Esophagus squamous epithelium (tissue), 5 donors: ENCODE measurements at regions not wholly inside any gene's neighbourhood (a gene's known extent, or its start where the extent isn't known, plus 50 kb on each side); places are given as distances from the start of the nearest gene placed in this dataset.

Experiments
- DNase-seq: peaks from one replicate; lab custom pipeline; 2025; lab: John Stamatoyannopoulos, UW
- H3K27ac ChIP-seq, 4 donors: fragments of 200-600 bp; sonication (generic); one replicate each; pipeline ENCODE4 v1.5.1; 2016 to 2019; ENCODE audit warnings: mild to moderate bottlenecking in 1 of 4
- H3K27me3 ChIP-seq, 4 donors: fragments of 200-600 bp; sonication (generic); 1 replicate in 3 of 4; 2 replicates in 1 of 4; pipeline versions ENCODE4 v1.5.1 to v1.6.0; 2017 to 2021; ENCODE audit warnings: antibody characterized with exemption in 1 of 4
- H3K36me3 ChIP-seq, 3 donors: fragments of 200-600 bp; sonication (generic); one replicate each; pipeline ENCODE4 v1.5.1; 2016 to 2019
- H3K4me1 ChIP-seq, 3 donors: fragments of 200-600 bp; sonication (generic); one replicate each; pipeline ENCODE4 v1.5.1; 2017 to 2019
- H3K4me3 ChIP-seq, 4 donors: fragments of 200-600 bp; sonication (generic); 1 replicate in 3 of 4; 2 replicates in 1 of 4; pipeline ENCODE4 v1.5.1; 2016 to 2019; ENCODE audit warnings: mild to moderate bottlenecking in 2 of 4, moderate library complexity in 1 of 4
- H3K9me3 ChIP-seq, 3 donors: fragments of 200-600 bp; sonication (generic); one replicate each; pipeline ENCODE4 v1.5.1; 2016 to 2019
- CTCF ChIP-seq, 6 experiments: fragments of 450-650 bp in 4 of 6; fragments of 200-600 bp in 2 of 6; sonication (generic) in 2 of 6; IDR thresholded peaks; one replicate each; pipeline ENCODE4 v1.5.1; 2016 to 2019; ENCODE audit warnings: antibody characterized with exemption in 6 of 6, mild to moderate bottlenecking in 4 of 6, moderate library complexity in 4 of 6
- POLR2A ChIP-seq, 4 donors: fragments of 450-650 bp; IDR thresholded peaks; one replicate each; pipeline ENCODE4 v1.6.1; 2017; ENCODE audit warnings: antibody characterized with exemption in 4 of 4, mild to moderate bottlenecking in 4 of 4, moderate library complexity in 3 of 4
- WGBS, 2 donors: methylation state at CpG; one replicate each; pipeline ENCODE4 v1.1.5; 2018; 5-methylcytosine and 5-hydroxymethylcytosine counted together
- intact Hi-C: fragments of 100-400 bp; cut with DNase I; formaldehyde crosslinking; loops from one replicate; pipeline ENCODE4 v1.15.0; 2022
- donor health status: DM: yes; HTN: yes; CAD: no.

- H3K4me3 ChIP-seq = no peak overlapping the region
- H3K27ac ChIP-seq = no peak overlapping the region
- H3K36me3 ChIP-seq = no peaks in the 10 kb centered on the region
- H3K9me3 ChIP-seq = no peaks in the 10 kb centered on the region
- 60 to 61% methylated on average over 1 of the region's 1 CpG for WGBS, 2 donors
- no peak for TF ChIP-seq POLR2A (IDR thresholded peaks at IDR 0.05)
- TF ChIP-seq CTCF (IDR thresholded peaks at IDR 0.05) = no peak
- no peak for DNase-seq
- no peaks in the 10 kb centered on the region for H3K27me3 ChIP-seq
- H3K4me1 ChIP-seq = no peaks in the 10 kb centered on the region
- intact Hi-C loops = no loop called here
Observed at GRCh38 chr2:156691014-156691413, 254.8 kb downstream of the GPD2 start.

- Histone ChIP-seq H3K4me1 (no peaks in the 10 kb centered on the region), H3K27ac (no peak overlapping the region), H3K36me3 (no peaks in the 10 kb centered on the region), H3K4me3 (no peak overlapping the region), H3K27me3 (no peaks in the 10 kb centered on the region), H3K9me3 (no peaks in the 10 kb centered on the region)
- TF ChIP-seq POLR2A (IDR thresholded peaks at IDR 0.05) (no peak), CTCF (IDR thresholded peaks at IDR 0.05) (no peak)
- 82 to 93% methylated on average over 4 of the region's 4 CpGs for whole genome bisulfite sequencing, 2 donors
- intact Hi-C loops = no loop called here
- DNase-seq = no peak
Observed at GRCh38 chr2:156695020-156695419, 258.8 kb downstream of the GPD2 start.

- intact Hi-C loops = no loop called here
- TF ChIP-seq POLR2A (IDR thresholded peaks at IDR 0.05) (no peak), CTCF (IDR thresholded peaks at IDR 0.05) (no peak)
- Histone ChIP-seq H3K36me3 (no peaks in the 10 kb centered on the region), H3K4me1 (no peaks in the 10 kb centered on the region), H3K27me3 (no peaks in the 10 kb centered on the region), H3K9me3 (no peaks in the 10 kb centered on the region), H3K4me3 (no peak overlapping the region), H3K27ac (no peak overlapping the region)
- WGBS, 2 donors = 60 to 76% methylated on average over 2 of the region's 2 CpGs
- DNase-seq = no peak
Observed at GRCh38 chr2:156695595-156695994, 259.4 kb downstream of the GPD2 start.

DNA sequence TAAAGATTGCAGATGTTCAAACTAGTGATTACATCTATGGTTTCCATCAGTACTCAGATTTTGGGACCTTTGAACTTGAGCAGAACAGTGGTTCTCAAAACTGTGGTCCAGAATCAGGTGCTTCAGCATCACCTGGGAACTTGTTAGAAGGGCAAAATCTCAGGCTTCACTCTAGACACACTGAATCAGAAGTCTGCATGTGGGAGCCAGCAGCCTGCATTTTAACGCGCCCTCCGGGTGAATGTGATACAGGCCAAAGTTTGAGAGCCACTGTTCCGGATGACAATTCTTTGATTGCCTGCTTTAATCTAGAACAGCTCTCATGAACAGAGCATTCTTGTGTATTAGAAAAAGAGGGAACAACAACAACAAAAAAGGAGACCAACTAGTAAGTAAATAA, 261.7 kb downstream of the GPD2 start:
- intact Hi-C loops = no loop called here
- WGBS, 2 donors = 91 to 92% methylated on average over 4 of the region's 4 CpGs
- H3K4me3 ChIP-seq = no peak overlapping the region
- H3K27ac ChIP-seq = no peak overlapping the region
- DNase-seq = no peak
- TF ChIP-seq CTCF (IDR thresholded peaks at IDR 0.05) (no peak), POLR2A (IDR thresholded peaks at IDR 0.05) (no peak)
- H3K4me1 ChIP-seq = no peaks in the 10 kb centered on the region
- no peaks in the 10 kb centered on the region for H3K36me3 ChIP-seq
- H3K9me3 ChIP-seq = no peaks in the 10 kb centered on the region
- no peaks in the 10 kb centered on the region for H3K27me3 ChIP-seq

DNA sequence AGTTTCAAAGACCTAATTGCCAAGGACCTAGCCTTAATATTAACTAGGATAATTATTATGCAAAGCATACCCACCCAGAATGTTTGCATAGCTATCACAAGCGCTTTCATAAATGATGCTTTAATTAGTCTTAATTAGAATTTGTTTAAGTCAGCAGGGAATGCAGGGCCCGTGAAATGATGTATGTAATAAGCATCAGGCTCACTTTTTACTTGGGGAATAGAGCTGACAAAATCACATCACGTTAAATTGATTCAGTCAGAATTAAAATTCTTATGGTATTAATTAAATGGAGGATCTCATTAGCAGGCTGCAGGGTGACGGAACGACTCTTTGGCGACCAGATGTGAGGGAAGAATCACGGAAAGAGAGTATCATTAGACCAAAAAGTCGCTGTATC, 264.5 kb downstream of the GPD2 start:
- DNase-seq = no peak
- no peaks in the 10 kb centered on the region for H3K9me3 ChIP-seq
- H3K4me1 ChIP-seq = peaks cover 0 to 11% (median 6%) of the 10 kb centered on the region in 3 donors
- no peak for TF ChIP-seq POLR2A (IDR thresholded peaks at IDR 0.05)
- TF ChIP-seq CTCF (IDR thresholded peaks at IDR 0.05) = no peak
- intact Hi-C loops = no loop called here
- no peak overlapping the region for H3K4me3 ChIP-seq
- WGBS, 2 donors = 76 to 77% methylated on average over 8 of the region's 8 CpGs
- no peaks in the 10 kb centered on the region for H3K36me3 ChIP-seq
- H3K27me3 ChIP-seq = no peaks in the 10 kb centered on the region
- no peak overlapping the region for H3K27ac ChIP-seq
